Stimulated activated CD4-positive, alpha-beta T cell treated with anti-CD3 and anti-CD28 coated beads, Interleukin-2, amount 100 ng/mL, for 48 hours (primary cell): ENCODE measurements at regions not wholly inside any gene's neighbourhood (a gene's known extent, or its start where the extent isn't known, plus 50 kb on each side); places are given as distances from the start of the nearest gene placed in this dataset.
"Not testable (repeated sequence)": the region's sequence is repeated elsewhere in the genome, so short reads cannot be mapped to it uniquely, and the experiment has no call there.

ENCODE experiments used
- DNase-seq, 2 donors: peaks; one replicate each; pipeline ENCODE4 v3.0.0-alpha.2; 2020

- DNase-seq: no peak
These were observed 1521.6 kb upstream of the SLC39A10 start for GRCh38 chr2:194135463-194135862.

- no peak for DNase-seq
These were observed 1528.2 kb upstream of the SLC39A10 start for GRCh38 chr2:194128810-194129209.

DNA sequence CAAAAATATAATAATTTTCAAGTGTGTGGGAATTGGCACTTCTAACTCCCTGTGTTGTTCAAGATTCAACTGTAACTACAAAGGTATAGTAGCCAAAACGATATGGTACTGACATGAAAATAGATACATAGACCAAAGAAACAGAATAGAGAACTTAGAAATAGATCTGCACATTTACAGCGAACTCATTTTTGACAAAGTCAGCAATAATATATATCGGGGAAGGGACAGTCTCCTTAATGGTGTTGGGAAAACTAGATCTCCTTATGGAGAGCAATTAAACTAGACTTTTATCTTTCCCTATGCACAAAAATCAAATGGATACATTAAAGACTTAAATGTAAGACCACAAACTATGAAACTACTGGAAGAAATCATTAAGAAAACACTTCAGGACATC lies 1530.6 kb upstream of the SLC39A10 start:
- no peak for DNase-seq

GRCh38 chr2:194116861-194117260 lies 1540.2 kb upstream of the SLC39A10 start:
- DNase-seq: no peak

DNA sequence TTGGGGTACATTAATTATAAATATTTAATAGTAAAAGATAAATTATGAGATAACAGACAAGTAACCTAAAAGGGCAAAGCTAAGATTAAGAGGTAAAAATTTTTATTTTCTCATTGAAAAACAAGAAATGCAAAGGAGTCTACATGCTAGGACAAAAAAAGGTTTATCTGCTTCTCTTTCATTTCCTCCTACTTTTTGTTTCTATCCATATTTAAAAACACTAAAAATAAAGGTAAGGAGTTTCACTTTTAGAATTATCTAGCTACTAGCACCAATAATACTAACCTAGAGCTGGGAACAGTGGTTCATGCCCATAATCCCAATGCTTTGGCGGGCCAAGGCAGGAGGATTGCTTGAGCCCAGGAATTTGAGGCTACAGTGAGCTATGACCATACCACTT lies 1551.7 kb upstream of the SLC39A10 start:
- no peak for DNase-seq

DNA sequence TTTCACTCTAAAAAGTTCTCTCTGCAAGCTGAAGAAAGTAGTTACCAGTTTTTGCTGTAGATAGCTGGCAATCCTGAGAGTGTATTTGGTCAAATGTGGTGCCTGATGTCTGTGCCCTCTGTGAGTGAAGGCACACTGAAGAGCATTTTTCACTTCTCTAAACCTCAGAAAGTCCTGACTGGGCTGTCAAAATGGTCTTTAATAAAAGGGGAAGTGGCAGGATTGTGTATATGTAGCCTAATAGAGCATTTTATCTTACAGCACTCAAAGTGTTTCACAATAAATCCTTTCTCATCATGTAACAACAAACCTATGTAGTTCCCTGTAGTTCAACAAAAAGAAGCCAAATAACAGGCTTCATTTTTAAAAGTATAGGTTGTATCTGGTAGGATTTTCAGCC lies 1552.3 kb upstream of the SLC39A10 start:
- DNase-seq: no peak

GRCh38 chr2:194103941-194104659 lies 1552.9 kb upstream of the SLC39A10 start:
- DNase-seq: no peak

GRCh38 chr2:194102546-194102945 lies 1554.5 kb upstream of the SLC39A10 start:
- DNase-seq: no peak

DNA sequence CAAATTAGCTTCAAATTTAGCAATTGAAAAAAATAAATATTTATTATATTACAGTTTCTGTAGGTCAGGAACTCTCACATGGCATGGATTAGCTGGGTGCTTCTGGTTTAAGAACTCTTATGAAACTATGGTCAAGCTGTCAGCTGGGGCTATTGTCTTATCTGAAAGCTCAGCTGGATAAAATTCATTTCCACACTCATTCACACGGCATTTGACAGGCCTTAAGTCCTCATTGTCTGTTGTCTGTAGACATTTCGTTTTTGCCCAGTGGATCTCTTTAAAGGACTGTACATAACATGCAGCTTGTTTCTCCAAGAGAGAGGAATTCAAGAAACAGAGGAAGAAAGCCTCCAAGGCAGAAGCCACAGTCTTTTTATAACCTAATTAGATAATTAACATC lies 1556.8 kb upstream of the SLC39A10 start:
- no peak for DNase-seq

- DNase-seq: no peak
These were observed 1560.6 kb upstream of the SLC39A10 start for GRCh38 chr2:194096402-194096801.

GRCh38 chr2:194095359-194095758 lies 1561.7 kb upstream of the SLC39A10 start:
- no peak for DNase-seq

DNA sequence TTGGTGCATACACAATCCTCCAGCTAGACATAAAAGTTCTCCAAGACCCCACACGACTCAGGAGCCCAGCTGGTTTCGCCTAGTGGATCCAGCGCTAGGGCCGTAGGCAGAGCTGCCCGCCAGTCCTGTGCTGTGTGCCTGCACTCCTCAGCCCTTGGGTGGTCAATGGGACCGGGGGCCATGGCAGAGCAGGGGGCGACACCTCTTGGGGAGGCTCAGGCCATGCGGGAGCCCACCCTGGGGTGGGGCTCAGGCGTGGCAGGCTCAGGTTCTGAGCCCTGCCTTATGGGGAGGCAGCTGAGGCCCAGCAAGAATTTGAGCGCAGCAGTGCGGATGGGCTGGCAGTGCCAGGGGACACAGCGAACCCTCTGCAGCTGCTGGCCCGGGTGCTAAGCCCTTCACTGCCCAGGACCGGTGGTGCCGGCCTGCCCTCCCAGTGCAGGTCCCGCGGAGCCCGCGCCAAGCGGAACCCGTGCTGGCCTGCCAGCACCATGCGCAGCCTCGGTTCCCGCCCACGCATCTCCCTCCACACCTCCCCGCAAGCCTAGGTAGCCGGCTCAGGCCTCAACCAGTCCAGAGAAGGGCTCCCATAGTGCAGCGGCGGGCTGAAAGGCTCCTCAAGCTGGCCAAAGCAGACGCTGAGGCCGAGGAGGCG lies 1566.6 kb upstream of the SLC39A10 start:
- DNase-seq: no peak

GRCh38 chr2:194087089-194087958 lies 1569.7 kb upstream of the SLC39A10 start:
- DNase-seq: no peak

DNA sequence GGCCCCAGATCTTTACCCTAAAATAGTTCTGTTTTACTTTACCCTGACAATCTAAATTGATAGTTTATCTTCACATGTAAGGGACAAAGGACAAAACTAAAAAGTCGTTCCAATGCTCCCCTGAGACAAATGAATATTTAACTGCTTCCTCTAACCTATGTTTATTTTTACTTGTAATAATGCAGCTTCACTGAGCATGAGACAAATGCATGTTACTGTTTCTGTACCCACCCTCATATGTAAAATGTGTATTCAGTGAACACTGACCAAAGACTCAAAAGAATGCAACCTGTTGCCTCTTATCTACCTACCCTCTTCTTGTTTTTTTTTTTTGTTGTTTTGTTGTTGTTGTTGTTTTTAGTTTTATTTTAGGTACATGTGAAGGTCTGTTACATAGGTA lies 1570.9 kb upstream of the SLC39A10 start:
- DNase-seq: no peak

DNA sequence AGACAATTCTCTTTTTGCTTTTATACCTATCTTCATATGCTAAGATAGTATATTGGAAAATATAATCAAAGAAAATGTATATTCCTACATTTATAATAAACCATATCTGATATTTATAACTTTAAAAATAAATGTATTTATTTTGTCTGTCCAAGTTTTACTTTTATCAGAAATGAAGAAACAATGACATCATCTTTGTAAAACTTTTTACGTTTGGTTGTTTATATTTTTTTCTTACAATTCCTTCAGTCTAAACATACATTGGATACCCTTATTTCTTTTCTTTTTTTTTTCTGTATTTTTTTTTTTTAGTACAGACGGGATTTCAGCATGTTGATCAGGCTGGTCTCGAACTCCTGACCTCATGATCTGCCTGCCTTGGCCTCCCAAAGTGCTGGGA lies 1577.0 kb upstream of the SLC39A10 start:
- DNase-seq: no peak

DNA sequence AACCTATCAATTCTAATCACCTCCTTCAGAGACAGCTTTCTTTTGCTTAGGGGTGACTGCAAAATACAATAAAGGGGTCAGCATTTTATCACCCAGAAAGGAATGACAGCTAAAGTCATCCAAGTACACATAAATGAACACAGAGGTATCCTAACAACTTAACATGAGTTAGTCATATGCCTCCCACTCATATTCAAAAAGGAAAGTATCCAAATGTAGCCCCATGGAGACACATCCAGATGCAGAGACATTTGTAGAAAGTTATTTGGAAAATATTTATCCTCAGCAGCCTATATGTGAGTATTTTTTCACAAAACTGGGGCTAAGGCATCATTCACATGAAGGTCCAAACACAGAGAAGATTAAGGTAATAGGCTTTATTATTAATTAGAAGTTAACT lies 1579.7 kb upstream of the SLC39A10 start:
- DNase-seq: no peak

GRCh38 chr2:194062401-194062800 lies 1594.6 kb upstream of the SLC39A10 start:
- DNase-seq: no peak

DNA sequence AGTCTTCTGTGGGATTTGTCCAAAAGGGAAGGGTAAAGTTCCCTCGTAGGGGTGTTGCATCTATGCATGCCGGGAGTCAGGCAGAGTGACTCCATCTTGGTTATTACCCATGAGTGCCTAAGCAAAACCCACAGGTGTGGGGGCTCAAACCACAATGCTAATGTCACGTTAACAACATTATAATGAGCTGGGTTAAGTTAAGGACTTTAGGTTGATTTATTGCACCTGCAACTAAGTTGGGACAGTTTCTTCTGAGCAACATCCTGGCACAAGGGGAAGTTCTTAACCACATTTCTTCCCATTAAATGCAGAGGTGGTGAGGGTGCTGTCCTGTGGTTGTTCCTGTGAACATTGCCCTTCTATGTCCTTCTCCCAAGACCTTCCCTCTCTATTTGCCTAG lies 1596.8 kb upstream of the SLC39A10 start:
- DNase-seq: no peak

DNA sequence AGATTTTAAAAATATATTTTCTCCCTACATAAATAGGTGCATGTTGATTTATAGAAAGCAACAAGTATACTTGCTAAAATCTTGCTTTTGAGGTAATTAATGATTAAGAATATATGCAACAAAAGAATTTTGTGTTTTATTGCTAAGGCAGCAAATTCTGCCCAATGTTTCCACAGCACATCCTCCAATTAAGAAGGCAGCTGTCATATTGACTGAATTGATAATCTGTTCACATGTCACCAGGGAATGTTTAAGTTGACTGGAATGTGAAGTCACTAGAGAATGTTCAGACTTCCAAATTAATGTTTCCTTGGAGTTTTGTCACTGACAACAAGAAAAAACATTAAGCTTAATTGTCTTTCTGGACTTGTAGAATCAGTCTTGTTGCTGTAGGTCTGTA lies 1602.7 kb upstream of the SLC39A10 start:
- no peak for DNase-seq

DNA sequence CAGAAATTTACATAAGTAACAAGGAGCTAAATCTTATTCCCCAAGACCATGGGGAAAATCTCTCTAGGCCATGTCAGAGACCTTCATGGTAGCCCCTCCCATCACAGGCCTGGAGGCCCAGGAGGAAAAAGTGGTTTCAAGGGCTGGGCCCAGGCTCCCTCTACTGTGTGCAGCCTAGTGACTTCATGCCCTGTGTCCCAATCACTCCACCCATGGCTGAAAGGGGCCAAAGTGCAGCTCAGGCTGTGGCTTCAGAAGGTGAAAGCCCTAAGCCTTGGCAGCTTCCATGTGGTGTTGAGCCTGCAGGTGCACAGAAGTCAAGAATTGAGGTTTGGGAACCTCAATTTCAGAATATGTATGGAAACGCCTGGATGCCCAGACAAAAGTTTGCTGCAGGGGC lies 1612.7 kb upstream of the SLC39A10 start:
- no peak for DNase-seq

DNA sequence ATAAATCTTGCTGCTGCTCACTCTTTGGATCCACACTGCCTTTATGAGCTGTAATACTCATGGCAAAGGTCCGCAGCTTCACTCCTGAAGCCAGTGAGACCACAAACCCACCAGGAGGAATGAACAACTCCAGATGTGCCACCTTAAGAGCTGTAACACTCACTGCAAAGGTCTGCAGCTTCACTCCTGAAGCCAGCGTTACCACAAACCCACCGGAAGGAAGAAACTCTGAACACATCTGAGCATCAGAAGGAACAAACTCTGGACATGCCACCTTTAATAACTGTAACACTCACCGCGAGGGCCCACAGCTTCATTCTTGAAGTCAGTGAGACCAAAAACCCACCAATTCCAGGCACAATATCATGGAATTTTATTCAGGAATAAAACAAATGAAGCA lies 1635.9 kb upstream of the SLC39A10 start:
- DNase-seq: not testable (repeated sequence)

DNA sequence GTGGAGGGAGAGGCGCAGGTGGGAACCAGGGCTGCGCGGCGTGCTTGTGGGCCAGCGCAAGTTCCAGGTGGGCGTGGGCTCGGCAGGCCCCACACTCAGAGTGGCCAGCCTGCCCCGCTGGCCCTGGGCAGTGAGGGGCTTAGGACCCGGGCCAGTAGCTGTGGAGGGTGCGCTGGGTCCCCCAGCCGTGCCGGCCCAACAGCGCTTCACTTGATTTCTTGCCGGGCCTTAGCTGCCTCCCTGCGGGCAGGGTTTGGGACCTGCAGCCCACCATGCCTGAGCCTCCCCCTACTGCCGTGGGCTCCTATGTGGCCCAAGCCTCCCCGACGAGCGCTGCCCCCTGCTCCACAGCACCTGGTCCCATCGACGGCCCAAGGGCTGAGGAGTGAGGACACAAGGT lies 1636.9 kb upstream of the SLC39A10 start:
- DNase-seq: no peak

- DNase-seq: no peak
These were observed 1641.3 kb upstream of the SLC39A10 start for GRCh38 chr2:194015751-194016150.

- DNase-seq: no peak
These were observed 1642.4 kb upstream of the SLC39A10 start for GRCh38 chr2:194014639-194015038.
